ENCODE measurements at regions not wholly inside any gene's neighbourhood (a gene's known extent, or its start where the extent isn't known, plus 50 kb on each side); places are given as distances from the start of the nearest gene placed in this dataset.

GRCh38 chr6:2496291-2496690, 250.9 kb upstream of the GMDS start:
- DNase-seq: no peak
- WGBS (ENCODE audit: extremely low coverage, insufficient coverage, insufficient read length): no CpG with 5 or more reads among the region's 8 CpGs
- Histone ChIP-seq H3K4me2 (ENCODE audit: low read length) (no peak overlapping the region), H2BK12ac (ENCODE audit: low read length) (no peak overlapping the region), H3K9me3 (ENCODE audit: insufficient read depth, low read depth, low read length) (peaks cover 2% of the 10 kb centered on the region), H2BK5ac (ENCODE audit: low read depth, low read length, poor library complexity) (no peak overlapping the region), H2AFZ (ENCODE audit: insufficient read depth, low read length, poor library complexity) (no peak overlapping the region), H3K4me1 (ENCODE audit: control insufficient read depth in 1 of 2, insufficient read depth in 2 of 2, low read length in 2 of 2) (no peaks in the 10 kb centered on the region), H3K27me3 (ENCODE audit: insufficient read depth, low read length) (no peaks in the 10 kb centered on the region), H4K8ac (ENCODE audit: low read depth, low read length) (no peak overlapping the region), H3K4ac (ENCODE audit: low read depth, low read length) (no peak overlapping the region), H4K91ac (ENCODE audit: low read depth, low read length) (no peak overlapping the region), H3K4me3 (ENCODE audit: low read depth, low read length) (no peak overlapping the region), H3K79me2 (ENCODE audit: control insufficient read depth, insufficient read depth, low read length, poor library complexity) (no peaks in the 10 kb centered on the region), H3K23ac (ENCODE audit: low read length) (no peak overlapping the region), H2BK120ac (ENCODE audit: insufficient read depth, low read length, poor library complexity) (no peak overlapping the region), H3K36me3 (ENCODE audit: control insufficient read depth in 1 of 2, insufficient read depth in 2 of 2, low read length in 2 of 2) (no peaks in the 10 kb centered on the region), H2AK5ac (ENCODE audit: low read length) (no peak overlapping the region), H3K14ac (ENCODE audit: low read length) (no peak overlapping the region), H3K79me1 (ENCODE audit: low read length) (no peaks in the 10 kb centered on the region), H4K12ac (ENCODE audit: low read depth, low read length) (no peak overlapping the region), H3K9ac (ENCODE audit: low read length) (no peak overlapping the region), H3K27ac (ENCODE audit: low read depth, low read length) (no peak overlapping the region), H3K18ac (ENCODE audit: low read length) (no peak overlapping the region)

DNA sequence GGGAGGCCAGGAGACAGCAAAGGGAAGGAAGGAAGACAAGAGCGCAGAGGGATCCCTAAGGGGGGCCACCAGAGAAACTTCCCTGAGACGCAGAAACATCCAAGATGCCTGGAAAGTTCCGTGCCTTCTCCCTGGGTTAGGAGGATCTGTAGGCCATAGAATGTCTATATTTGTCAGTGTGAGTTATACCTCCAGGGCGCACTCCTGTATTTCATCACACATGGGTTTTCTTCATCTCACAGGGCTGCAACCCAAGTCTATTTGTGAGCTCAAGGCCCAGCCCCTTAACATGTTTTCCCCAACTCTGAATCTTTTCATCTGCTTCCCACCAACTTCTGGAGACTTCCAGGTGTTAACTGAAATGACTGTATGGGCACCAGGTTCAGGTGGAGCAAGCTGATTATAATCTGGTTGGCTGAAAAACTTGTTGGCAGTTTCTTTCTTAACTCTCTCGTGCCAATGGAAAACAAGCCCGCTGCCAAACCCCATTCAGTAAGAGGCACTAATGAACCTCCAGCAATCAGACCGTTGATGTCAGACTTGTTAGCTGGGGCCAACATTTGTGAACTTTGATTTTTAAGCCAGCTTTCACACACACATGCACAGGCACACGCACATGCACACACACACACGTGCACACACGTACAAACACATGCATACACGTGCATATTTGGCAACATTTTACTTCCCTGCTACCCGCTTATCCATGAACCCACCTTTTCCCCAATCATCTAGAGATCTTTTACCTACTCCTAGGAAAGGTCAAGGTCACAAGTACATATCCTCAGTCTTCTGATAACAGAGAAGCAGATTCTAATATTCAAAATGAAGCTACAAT, 247.5 kb upstream of the GMDS start:
- Histone ChIP-seq H2BK12ac (ENCODE audit: low read length) (no peak overlapping the region), H2BK120ac (ENCODE audit: insufficient read depth, low read length, poor library complexity) (no peak overlapping the region), H2AK5ac (ENCODE audit: low read length) (no peak overlapping the region), H3K4ac (ENCODE audit: low read depth, low read length) (no peak overlapping the region), H3K27ac (ENCODE audit: low read depth, low read length) (no peak overlapping the region), H3K9me3 (ENCODE audit: insufficient read depth, low read depth, low read length) (peaks cover 5% of the 10 kb centered on the region), H3K36me3 (ENCODE audit: control insufficient read depth in 1 of 2, insufficient read depth in 2 of 2, low read length in 2 of 2) (no peaks in the 10 kb centered on the region), H4K12ac (ENCODE audit: low read depth, low read length) (no peak overlapping the region), H3K79me1 (ENCODE audit: low read length) (no peaks in the 10 kb centered on the region), H3K18ac (ENCODE audit: low read length) (no peak overlapping the region), H3K27me3 (ENCODE audit: insufficient read depth, low read length) (no peaks in the 10 kb centered on the region), H3K14ac (ENCODE audit: low read length) (no peak overlapping the region), H4K8ac (ENCODE audit: low read depth, low read length) (no peak overlapping the region), H3K23ac (ENCODE audit: low read length) (no peak overlapping the region), H3K4me3 (ENCODE audit: low read depth, low read length) (no peak overlapping the region), H3K4me2 (ENCODE audit: low read length) (no peak overlapping the region), H2AFZ (ENCODE audit: insufficient read depth, low read length, poor library complexity) (no peak overlapping the region), H4K91ac (ENCODE audit: low read depth, low read length) (no peak overlapping the region), H3K79me2 (ENCODE audit: control insufficient read depth, insufficient read depth, low read length, poor library complexity) (no peaks in the 10 kb centered on the region), H3K9ac (ENCODE audit: low read length) (no peak overlapping the region), H2BK5ac (ENCODE audit: low read depth, low read length, poor library complexity) (no peak overlapping the region), H3K4me1 (ENCODE audit: control insufficient read depth in 1 of 2, insufficient read depth in 2 of 2, low read length in 2 of 2) (no peaks in the 10 kb centered on the region)
- WGBS (ENCODE audit: extremely low coverage, insufficient coverage, insufficient read length): no CpG with 5 or more reads among the region's 12 CpGs
- peak in 1 of 2 donors; percentile 34 for DNase-seq

GRCh38 chr6:2491137-2491536, 245.7 kb upstream of the GMDS start:
- WGBS (ENCODE audit: extremely low coverage, insufficient coverage, insufficient read length): 100% methylated on average over 1 of the region's 14 CpGs

GRCh38 chr6:2488578-2488977, 243.2 kb upstream of the GMDS start:
- H3K4ac ChIP-seq (ENCODE audit: low read depth, low read length): no peak overlapping the region
- no peak overlapping the region for H2BK120ac ChIP-seq (ENCODE audit: insufficient read depth, low read length, poor library complexity)
- no CpG with 5 or more reads among the region's 6 CpGs for WGBS (ENCODE audit: extremely low coverage, insufficient coverage, insufficient read length)
- H3K4me1 ChIP-seq (ENCODE audit: control insufficient read depth in 1 of 2, insufficient read depth in 2 of 2, low read length in 2 of 2): no peaks in the 10 kb centered on the region
- no peak overlapping the region for H2AK5ac ChIP-seq (ENCODE audit: low read length)
- H3K27ac ChIP-seq (ENCODE audit: low read depth, low read length): no peak overlapping the region
- no peak overlapping the region for H2BK12ac ChIP-seq (ENCODE audit: low read length)
- no peaks in the 10 kb centered on the region for H3K27me3 ChIP-seq (ENCODE audit: insufficient read depth, low read length)
- H3K14ac ChIP-seq (ENCODE audit: low read length): no peak overlapping the region
- no peak overlapping the region for H4K12ac ChIP-seq (ENCODE audit: low read depth, low read length)
- DNase-seq: peak; percentile 78 to 84
- no peak overlapping the region for H3K18ac ChIP-seq (ENCODE audit: low read length)
- H3K9ac ChIP-seq (ENCODE audit: low read length): no peak overlapping the region
- no peaks in the 10 kb centered on the region for H3K79me2 ChIP-seq (ENCODE audit: control insufficient read depth, insufficient read depth, low read length, poor library complexity)
- H3K23ac ChIP-seq (ENCODE audit: low read length): no peak overlapping the region
- H2AFZ ChIP-seq (ENCODE audit: insufficient read depth, low read length, poor library complexity): no peak overlapping the region
- H3K9me3 ChIP-seq (ENCODE audit: insufficient read depth, low read depth, low read length): peaks cover 4% of the 10 kb centered on the region
- H2BK5ac ChIP-seq (ENCODE audit: low read depth, low read length, poor library complexity): no peak overlapping the region
- no peaks in the 10 kb centered on the region for H3K79me1 ChIP-seq (ENCODE audit: low read length)
- no peak overlapping the region for H3K4me2 ChIP-seq (ENCODE audit: low read length)
- H4K8ac ChIP-seq (ENCODE audit: low read depth, low read length): no peak overlapping the region
- no peaks in the 10 kb centered on the region for H3K36me3 ChIP-seq (ENCODE audit: control insufficient read depth in 1 of 2, insufficient read depth in 2 of 2, low read length in 2 of 2)
- H4K91ac ChIP-seq (ENCODE audit: low read depth, low read length): no peak overlapping the region
- H3K4me3 ChIP-seq (ENCODE audit: low read depth, low read length): no peak overlapping the region

More at GRCh38 chr6:2491137-2491536, 245.7 kb upstream of the GMDS start:
- no peak overlapping the region for H2AK5ac ChIP-seq (ENCODE audit: low read length)
- no peaks in the 10 kb centered on the region for H3K27me3 ChIP-seq (ENCODE audit: insufficient read depth, low read length)
- no peaks in the 10 kb centered on the region for H3K4me1 ChIP-seq (ENCODE audit: control insufficient read depth in 1 of 2, insufficient read depth in 2 of 2, low read length in 2 of 2)
- DNase-seq: no peak
- no peaks in the 10 kb centered on the region for H3K79me2 ChIP-seq (ENCODE audit: control insufficient read depth, insufficient read depth, low read length, poor library complexity)
- H3K4ac ChIP-seq (ENCODE audit: low read depth, low read length): no peak overlapping the region
- no peak overlapping the region for H3K27ac ChIP-seq (ENCODE audit: low read depth, low read length)
- no peak overlapping the region for H2BK120ac ChIP-seq (ENCODE audit: insufficient read depth, low read length, poor library complexity)
- H3K79me1 ChIP-seq (ENCODE audit: low read length): no peaks in the 10 kb centered on the region
- no peak overlapping the region for H4K8ac ChIP-seq (ENCODE audit: low read depth, low read length)
- no peaks in the 10 kb centered on the region for H3K36me3 ChIP-seq (ENCODE audit: control insufficient read depth in 1 of 2, insufficient read depth in 2 of 2, low read length in 2 of 2)
- no peak overlapping the region for H2AFZ ChIP-seq (ENCODE audit: insufficient read depth, low read length, poor library complexity)
- H3K9ac ChIP-seq (ENCODE audit: low read length): no peak overlapping the region
- peak overlapping the region; percentile 32 for H3K4me3 ChIP-seq (ENCODE audit: low read depth, low read length)
- H4K91ac ChIP-seq (ENCODE audit: low read depth, low read length): no peak overlapping the region
- no peak overlapping the region for H3K14ac ChIP-seq (ENCODE audit: low read length)
- no peak overlapping the region for H3K23ac ChIP-seq (ENCODE audit: low read length)
- no peak overlapping the region for H4K12ac ChIP-seq (ENCODE audit: low read depth, low read length)
- no peak overlapping the region for H3K4me2 ChIP-seq (ENCODE audit: low read length)
- H3K9me3 ChIP-seq (ENCODE audit: insufficient read depth, low read depth, low read length): peaks cover 2% of the 10 kb centered on the region
- no peak overlapping the region for H2BK5ac ChIP-seq (ENCODE audit: low read depth, low read length, poor library complexity)
- no peak overlapping the region for H3K18ac ChIP-seq (ENCODE audit: low read length)
- H2BK12ac ChIP-seq (ENCODE audit: low read length): no peak overlapping the region
